Calu3 (cell line): ENCODE measurements at regions not wholly inside any gene's neighbourhood (a gene's known extent, or its start where the extent isn't known, plus 50 kb on each side); places are given as distances from the start of the nearest gene placed in this dataset.

Experiments
- BruUV-seq: library from RNA; stranded (reverse); fragments of 400-500 nt; replicated peaks from 2 replicates; lab custom pipeline; 2021; lab: Mats Ljungman, UMichigan
- CTCF ChIA-PET: fragments of 300-600 bp; sonication (Branson Sonifier 250); formaldehyde crosslinking; loops from one replicate; lab custom pipeline; 2022; ENCODE audit warnings: antibody characterized with exemption; lab: Charles Lee
- DNase-seq: peaks from one replicate; pipeline ENCODE4 v3.0.0; 2022
- H3K27ac Mint-ChIP-seq: one replicate; pipeline ENCODE4 v1.8.0; 2022; ENCODE audit warnings: mixed read lengths; ENCODE audit not compliant: unreplicated experiment
- H3K27me3 Mint-ChIP-seq: one replicate; pipeline ENCODE4 v1.8.0; 2022; ENCODE audit warnings: mixed read lengths; ENCODE audit not compliant: unreplicated experiment
- H3K36me3 Mint-ChIP-seq: one replicate; pipeline ENCODE4 v1.8.0; 2022; ENCODE audit warnings: mild to moderate bottlenecking, moderate library complexity, mixed read lengths; ENCODE audit not compliant: insufficient read depth, unreplicated experiment
- H3K4me1 Mint-ChIP-seq: one replicate; pipeline ENCODE4 v1.8.0; 2022; ENCODE audit warnings: mild to moderate bottlenecking, low read depth, mixed read lengths; ENCODE audit not compliant: unreplicated experiment
- H3K4me3 Mint-ChIP-seq: one replicate; pipeline ENCODE4 v1.8.0; 2022; ENCODE audit warnings: mild to moderate bottlenecking, low read depth, moderate library complexity, mixed read lengths; ENCODE audit not compliant: unreplicated experiment
- H3K9me3 Mint-ChIP-seq: one replicate; pipeline ENCODE4 v1.8.0; 2022; ENCODE audit warnings: low read depth, mixed read lengths; ENCODE audit not compliant: unreplicated experiment
- CTCF ChIP-seq: fragments of 200-600 bp; IDR thresholded peaks from one replicate; pipeline ENCODE4 v1.8.0; 2022; ENCODE audit warnings: antibody characterized with exemption; ENCODE audit not compliant: unreplicated experiment
- intact Hi-C: fragments of 100-400 bp; cut with micrococcal nuclease; formaldehyde crosslinking; loops from one replicate; pipeline ENCODE4 v1.10.0; 2022; ENCODE audit not compliant: unreplicated experiment

- intact Hi-C loops: loop anchor here (5.0 kb wide), 1 partner anchor 235 kb away; no protein-coding TSS in a partner anchor
- Mint-ChIP-seq H3K9me3 (no peaks in the 10 kb centered on the region), H3K4me1 (no peaks in the 10 kb centered on the region), H3K36me3 (no peaks in the 10 kb centered on the region), H3K4me3 (no peak overlapping the region), H3K27ac (no peak overlapping the region), H3K27me3 (no peaks in the 10 kb centered on the region)
- no TSS peak for BruUV-seq
- CTCF ChIA-PET: no interaction called here
- peak; percentile 23 for TF ChIP-seq CTCF
- no peak for DNase-seq
Measured at GRCh38 chr18:34077599-34077998, 147.1 kb downstream of the NOL4 start.

DNA sequence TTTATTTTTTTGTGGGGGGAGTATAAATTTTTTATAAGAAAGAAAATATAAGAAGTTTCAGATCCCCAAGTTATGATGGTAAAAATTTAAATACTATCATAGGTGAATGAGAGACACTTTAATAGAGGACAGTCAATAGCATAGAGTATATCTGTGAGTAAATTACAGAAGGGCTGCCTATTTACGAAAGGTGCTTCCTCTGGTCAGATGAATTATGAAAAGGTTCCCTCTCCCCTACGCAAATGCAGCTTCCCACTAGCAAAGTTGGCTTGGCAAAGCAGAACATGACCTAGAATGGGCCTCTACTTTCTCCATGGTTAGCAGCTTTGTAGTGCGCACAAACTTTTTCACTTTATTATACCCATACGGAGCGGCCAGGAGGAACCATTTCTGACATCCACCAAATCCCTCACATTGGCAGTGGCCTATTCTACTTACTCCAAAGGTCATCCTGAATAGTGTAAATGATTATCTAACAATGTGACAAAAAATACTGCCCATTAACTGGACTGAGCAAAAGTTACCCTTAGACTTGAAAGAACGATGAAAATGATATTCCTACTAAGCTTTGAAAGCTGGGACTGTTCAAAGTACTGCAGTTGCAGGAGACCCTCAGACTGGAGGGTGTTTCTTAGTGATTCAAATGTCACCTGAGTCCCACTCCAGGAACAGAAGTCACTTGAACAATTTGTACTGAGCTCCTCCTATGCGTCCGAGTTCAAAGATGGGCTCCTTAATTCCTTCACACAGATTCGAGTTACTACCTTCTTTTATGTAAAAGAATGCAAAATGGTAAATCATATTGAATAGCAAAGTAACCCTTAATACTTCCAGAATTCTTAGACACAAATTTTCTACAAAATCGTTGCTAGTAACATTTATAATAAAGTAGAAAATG lies 148.5 kb downstream of the NOL4 start:
- no peak for DNase-seq
- BruUV-seq: no TSS peak
- no peak overlapping the region for H3K27ac Mint-ChIP-seq
- H3K36me3 Mint-ChIP-seq: no peaks in the 10 kb centered on the region
- H3K27me3 Mint-ChIP-seq: no peaks in the 10 kb centered on the region
- no peak overlapping the region for H3K4me3 Mint-ChIP-seq
- intact Hi-C loops: loop anchor here (5.0 kb wide), 1 partner anchor 234 kb away; no protein-coding TSS in a partner anchor
- H3K9me3 Mint-ChIP-seq: no peaks in the 10 kb centered on the region
- CTCF ChIA-PET: no interaction called here
- no peak for TF ChIP-seq CTCF
- H3K4me1 Mint-ChIP-seq: no peaks in the 10 kb centered on the region

DNA sequence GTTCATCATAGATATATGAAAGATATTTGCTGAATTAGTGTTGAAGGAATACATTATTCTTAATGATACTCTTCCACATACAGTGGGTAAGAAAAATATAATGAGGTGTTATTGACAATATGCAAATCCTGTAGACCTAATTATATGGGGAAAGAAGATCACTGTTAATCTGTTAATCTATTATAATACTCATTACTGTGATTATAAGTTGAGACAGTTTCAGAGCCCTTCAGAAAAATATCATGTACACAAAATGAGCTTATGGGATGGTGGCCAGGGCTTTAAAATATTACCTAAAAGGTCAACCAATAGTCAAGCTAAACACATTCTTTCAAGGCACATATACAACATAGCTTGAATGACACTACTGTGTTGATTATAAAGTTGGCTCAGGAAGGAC lies 163.5 kb downstream of the NOL4 start:
- no peaks in the 10 kb centered on the region for H3K27me3 Mint-ChIP-seq
- intact Hi-C loops: no loop called here
- no peak overlapping the region for H3K4me3 Mint-ChIP-seq
- H3K27ac Mint-ChIP-seq: no peak overlapping the region
- TF ChIP-seq CTCF: no peak
- no peaks in the 10 kb centered on the region for H3K9me3 Mint-ChIP-seq
- no peaks in the 10 kb centered on the region for H3K4me1 Mint-ChIP-seq
- BruUV-seq: no TSS peak
- DNase-seq: no peak
- CTCF ChIA-PET: no interaction called here
- H3K36me3 Mint-ChIP-seq: no peaks in the 10 kb centered on the region

GRCh38 chr18:34055227-34055626 lies 169.5 kb downstream of the NOL4 start:
- no peaks in the 10 kb centered on the region for H3K4me1 Mint-ChIP-seq
- no peak overlapping the region for H3K27ac Mint-ChIP-seq
- H3K36me3 Mint-ChIP-seq: no peaks in the 10 kb centered on the region
- intact Hi-C loops: no loop called here
- H3K9me3 Mint-ChIP-seq: peaks cover 7% of the 10 kb centered on the region
- H3K4me3 Mint-ChIP-seq: no peak overlapping the region
- H3K27me3 Mint-ChIP-seq: no peaks in the 10 kb centered on the region
- CTCF ChIA-PET: no interaction called here
- no TSS peak for BruUV-seq
- no peak for DNase-seq
- no peak for TF ChIP-seq CTCF
